NCI-H1105 treated with DMSO at 0.1 percent for 48 hours (cell line): ENCODE measurements at regions not wholly inside any gene's neighbourhood (a gene's known extent, or its start where the extent isn't known, plus 50 kb on each side); places are given as distances from the start of the nearest gene placed in this dataset.
"Not testable (repeated sequence)": the region's sequence is repeated elsewhere in the genome, so short reads cannot be mapped to it uniquely, and the experiment has no call there.

ENCODE experiments used
- DNase-seq: peaks from one replicate; lab custom pipeline; 2025; lab: John Stamatoyannopoulos, UW

GRCh38 chr6:130610303-130610702 is 216.9 kb upstream of the SMLR1 start:
- no peak for DNase-seq

GRCh38 chr6:130611366-130611765 is 215.8 kb upstream of the SMLR1 start:
- DNase-seq = no peak

GRCh38 chr6:130613176-130613575 is 214.0 kb upstream of the SMLR1 start:
- no peak for DNase-seq

DNA sequence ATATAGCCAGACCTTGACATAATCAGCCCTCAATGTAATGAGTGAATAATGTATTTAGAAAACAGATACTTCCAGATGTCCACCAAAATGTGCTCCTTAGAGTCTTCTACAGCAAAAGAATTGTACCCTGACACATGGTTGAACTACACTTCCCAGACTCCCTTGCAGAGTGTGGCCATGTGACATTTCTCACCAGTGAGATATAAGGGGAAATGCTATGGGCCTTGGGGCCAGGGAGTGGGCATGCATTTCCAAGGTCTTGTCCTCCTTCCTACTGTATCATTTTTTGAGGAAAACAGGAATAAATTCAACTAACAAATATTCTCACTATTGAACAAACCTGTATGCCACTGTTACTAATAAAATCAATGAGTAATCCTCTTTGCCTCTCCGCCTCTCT is 211.4 kb upstream of the SMLR1 start:
- DNase-seq = no peak

- no peak for DNase-seq
These were observed 209.5 kb upstream of the SMLR1 start for GRCh38 chr6:130617658-130618057.

DNA sequence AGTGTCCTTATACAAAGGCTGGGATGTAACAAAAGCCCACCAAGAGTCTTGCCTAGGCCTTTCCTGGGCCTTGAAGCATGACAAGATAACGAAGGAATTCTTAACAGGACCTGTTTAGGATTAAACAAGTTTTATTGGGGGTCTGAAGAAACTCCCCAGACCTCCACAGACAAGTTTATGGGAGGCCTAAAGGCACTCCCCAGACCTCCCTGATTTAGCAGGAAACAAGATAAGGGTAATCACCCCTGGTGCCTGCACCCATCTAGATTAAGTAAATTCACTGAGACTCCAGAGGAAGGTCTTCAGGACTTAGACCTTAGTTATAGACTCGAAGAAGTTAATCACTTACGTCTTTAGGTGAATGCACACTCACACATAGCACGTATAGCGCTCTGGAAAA is 208.4 kb upstream of the SMLR1 start:
- not testable (repeated sequence) for DNase-seq

DNA sequence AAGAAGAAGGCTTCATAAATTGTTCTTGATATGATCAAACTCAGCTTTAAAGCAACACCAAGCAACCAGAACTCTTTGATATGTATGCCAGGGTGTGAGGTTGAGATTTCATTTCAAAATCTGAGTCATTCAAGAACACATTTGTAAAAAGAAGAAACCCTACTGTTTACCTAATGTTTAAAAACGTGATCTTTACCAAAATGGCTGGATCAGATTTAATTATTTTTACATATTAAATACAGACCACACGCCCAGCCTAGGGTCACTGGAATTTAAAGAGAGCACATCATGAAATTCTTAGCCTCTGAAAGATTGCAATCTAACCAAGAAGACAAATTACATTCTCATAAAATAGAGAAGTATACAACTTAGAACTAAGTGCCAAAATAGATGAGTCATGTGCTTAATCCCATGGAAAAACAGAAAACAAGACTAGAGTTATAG is 206.8 kb upstream of the SMLR1 start:
- DNase-seq = no peak

DNA sequence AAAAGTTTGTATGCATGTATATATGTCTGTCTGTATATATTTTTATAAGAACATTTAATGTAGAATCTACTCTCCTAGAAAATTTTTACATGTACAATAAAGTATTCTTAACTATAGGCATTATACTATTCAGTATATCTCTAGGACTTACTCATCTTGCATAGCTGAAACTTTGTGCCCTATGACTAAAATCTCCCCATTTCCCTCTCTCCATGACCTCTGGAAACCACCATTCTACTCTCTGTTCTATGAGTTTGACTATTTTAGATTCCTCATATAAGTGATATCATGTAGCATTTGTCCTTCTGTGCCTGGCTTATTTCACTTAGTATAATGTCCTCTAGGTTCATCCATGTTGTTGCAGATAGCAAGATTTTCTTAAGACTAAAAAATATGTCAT is 205.1 kb upstream of the SMLR1 start:
- DNase-seq = no peak

DNA sequence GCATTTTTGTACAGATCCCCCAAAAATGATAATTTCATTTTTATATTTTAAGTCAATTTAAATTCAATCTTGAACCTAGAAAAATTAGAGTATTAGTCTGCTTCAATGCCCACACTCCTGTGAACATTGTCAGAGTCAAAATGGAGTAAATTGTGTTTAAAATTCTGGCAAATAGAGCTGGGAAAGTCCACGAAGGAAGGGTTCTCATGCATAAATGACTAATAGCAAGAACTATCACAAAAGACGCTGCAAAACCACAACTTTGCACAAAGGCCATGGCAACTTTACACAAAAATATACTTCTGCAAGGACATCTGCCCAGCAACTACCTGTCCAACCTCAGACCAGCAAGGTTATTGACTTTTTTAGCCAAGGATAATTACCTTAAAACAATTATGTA is 203.2 kb upstream of the SMLR1 start:
- DNase-seq = no peak

GRCh38 chr6:130625825-130626527 is 201.2 kb upstream of the SMLR1 start:
- peak; percentile 7 for DNase-seq

- no peak for DNase-seq
These were observed 198.3 kb upstream of the SMLR1 start for GRCh38 chr6:130628862-130629261.

DNA sequence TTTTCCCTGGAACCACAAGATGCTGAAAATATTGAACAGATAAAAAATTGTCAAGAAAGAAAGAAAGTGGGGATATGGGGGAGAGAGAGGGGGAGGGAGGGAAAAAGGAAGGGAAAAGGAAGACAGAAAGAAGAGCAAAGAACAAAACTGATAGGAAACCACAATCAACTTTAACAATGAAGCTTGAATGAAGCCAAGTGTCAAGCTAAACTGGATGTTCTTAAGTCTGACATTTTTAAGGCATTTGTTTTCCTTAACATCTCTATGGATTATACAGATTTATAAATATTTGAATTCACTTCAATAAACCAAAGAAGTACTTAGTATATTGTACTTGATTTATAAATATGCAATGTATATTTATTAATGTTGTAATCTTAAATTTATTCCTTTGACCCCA is 197.6 kb upstream of the SMLR1 start:
- DNase-seq = no peak

- peak; percentile 92 for DNase-seq
These were observed 194.9 kb upstream of the SMLR1 start for GRCh38 chr6:130632277-130632676.

DNA sequence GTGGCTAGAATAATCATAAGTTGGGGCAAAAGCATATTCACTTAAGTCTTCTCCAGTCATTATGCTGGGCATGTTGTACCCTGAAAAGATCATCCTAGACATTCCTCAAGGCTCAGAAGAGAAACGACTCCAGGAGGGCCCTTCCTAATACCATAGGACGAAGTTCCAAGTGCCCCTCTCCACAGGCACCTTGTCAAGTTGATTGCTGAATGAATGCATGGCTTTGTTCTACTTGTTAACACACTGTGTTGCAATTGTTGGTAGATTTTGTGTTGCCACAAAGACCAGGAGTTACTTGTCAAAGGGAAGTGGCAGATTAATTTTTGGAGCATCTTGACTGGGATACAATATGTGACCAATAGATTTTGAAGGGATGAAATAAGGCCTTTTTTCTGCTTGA is 194.3 kb upstream of the SMLR1 start:
- DNase-seq = no peak

DNA sequence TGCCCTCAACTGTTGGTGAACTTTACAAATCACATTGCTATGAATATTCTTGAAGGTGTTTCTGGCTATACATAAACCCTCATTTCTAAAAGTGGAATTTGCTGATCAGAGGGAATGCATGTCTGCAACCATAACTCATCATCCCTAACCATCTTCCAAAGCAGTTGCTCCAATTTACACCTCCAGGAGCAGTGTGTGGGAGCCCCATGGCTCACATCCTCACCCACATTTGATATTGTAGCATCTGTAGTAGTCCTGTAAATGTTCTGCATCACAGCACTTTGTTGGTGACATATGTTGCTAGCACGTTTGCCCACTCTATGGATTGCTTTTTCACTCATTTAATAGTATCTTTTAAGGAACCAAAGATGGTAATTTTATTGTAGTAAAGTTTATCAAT is 183.8 kb upstream of the SMLR1 start:
- DNase-seq = no peak

- DNase-seq = no peak
These were observed 183.0 kb upstream of the SMLR1 start for GRCh38 chr6:130644175-130644574.

DNA sequence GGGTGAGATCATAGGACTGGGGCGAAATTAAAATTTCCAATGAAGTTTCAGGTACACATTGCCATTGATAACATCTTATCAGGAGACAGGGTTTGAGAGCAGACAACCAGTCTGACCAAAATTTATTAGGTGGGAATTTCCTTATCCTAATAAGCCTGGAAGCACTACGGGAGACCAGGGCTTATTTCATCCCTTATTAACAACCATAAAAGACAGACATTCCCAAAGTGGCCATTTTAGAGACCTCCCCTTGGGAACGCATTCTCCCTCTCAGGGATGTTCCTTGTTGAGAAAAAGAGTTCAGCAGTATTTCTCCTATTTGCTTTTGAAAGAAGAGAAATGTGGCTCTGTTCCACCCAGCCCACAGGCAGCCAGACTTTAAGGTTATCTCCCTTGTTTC is 182.4 kb upstream of the SMLR1 start:
- DNase-seq = not testable (repeated sequence)

DNA sequence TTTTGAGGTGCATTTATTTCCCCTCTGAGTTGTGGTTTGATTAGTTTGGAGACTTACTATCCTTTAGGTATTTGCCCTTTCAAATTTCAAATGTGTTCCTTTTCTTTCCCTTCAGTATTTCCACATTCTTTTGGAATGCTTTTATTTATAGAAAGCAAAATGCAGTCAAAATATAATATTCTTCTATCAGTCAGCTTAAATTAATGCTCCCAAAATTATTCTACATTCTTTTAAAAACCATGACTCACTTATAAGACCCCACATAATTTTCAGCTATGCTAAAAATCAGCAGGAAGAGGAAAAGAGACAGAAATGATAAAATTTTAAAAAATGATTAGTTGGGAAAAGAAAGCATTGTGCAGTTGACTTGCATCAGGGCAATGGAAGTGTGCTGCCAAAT is 180.0 kb upstream of the SMLR1 start:
- no peak for DNase-seq

GRCh38 chr6:130655586-130655985 is 171.6 kb upstream of the SMLR1 start:
- no peak for DNase-seq

DNA sequence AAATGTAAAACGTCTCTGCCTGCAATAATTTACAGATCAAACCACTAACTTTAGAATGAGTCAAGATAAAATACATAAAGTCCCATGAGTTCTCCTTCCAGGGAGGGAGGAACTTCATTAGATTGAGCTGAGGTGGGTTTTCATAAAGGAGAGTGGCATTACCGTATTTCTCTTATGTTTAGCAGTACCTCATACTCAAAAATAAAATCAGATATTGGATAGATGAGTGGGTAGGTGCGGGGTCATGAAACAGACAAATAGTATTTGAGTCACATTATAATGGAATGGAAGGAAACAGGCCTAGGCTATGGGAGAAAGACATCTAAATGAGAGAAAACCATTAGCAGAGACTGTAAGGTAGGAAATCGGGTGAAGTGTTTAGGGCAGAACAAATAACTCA is 166.1 kb upstream of the SMLR1 start:
- DNase-seq = no peak

DNA sequence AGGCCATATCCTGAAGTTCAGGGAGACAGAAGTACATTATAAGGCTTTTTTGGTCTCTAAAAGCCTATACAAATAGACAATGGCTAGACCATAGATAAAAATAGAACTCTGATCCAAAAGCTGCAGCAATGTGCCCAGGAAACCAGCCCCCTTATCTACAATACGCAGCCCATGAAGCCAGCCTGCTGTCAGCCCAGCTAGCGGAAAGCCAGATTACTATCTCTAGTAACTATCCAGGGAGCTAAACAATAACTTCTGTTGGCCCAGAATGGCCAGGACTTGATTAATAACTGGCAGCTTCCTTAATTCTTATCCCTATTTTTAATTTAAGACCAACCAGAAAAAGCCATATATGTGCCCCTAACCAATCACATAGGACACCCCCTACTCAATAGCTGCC is 160.4 kb upstream of the SMLR1 start:
- DNase-seq = no peak

- DNase-seq = no peak
These were observed 157.1 kb upstream of the SMLR1 start for GRCh38 chr6:130670142-130670541.

DNA sequence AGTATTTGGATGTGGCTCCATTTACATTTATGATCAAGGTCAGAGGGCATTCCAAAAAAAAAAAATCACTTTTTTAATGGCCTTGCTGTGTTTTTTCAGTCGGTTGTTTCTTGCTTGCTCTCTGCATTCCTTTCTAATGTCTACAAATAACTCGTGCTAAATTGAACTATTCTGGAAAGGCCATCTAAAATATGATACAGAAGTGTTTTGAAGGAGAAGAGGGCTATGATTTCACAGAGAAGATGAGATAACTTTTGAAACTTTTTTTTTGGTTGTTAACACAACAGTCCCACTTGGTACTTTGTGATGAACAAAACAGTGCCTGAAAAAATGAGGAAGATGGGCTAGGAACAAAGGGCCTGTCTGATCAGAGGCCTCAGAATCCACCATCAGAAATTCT is 156.1 kb upstream of the SMLR1 start:
- DNase-seq = no peak

- DNase-seq = no peak
These were observed 155.6 kb upstream of the SMLR1 start for GRCh38 chr6:130671577-130671976.

DNA sequence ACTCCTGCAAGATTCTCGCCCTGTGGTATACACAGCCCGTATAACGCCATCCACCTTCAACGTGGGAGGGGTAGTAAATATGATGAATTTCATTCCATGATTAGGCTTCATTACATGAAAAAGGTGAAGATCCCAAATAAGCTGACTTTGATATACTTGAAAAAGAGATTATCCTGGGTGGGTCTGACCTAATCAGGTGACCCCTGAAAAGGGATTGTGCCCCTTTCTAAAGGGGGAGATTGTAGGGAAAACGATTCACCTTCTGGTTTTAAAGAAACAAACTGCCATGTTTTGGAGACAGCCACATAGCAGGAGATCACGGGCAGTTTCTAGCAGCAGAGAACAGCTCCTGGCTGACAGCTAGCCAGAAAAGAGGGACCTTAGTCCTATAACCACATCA is 155.1 kb upstream of the SMLR1 start:
- DNase-seq = no peak
